Astrocyte of the spinal cord (primary cell): ENCODE measurements at regions not wholly inside any gene's neighbourhood (a gene's known extent, or its start where the extent isn't known, plus 50 kb on each side); places are given as distances from the start of the nearest gene placed in this dataset.

Experiments used
- DNase-seq: peaks from one replicate; pipeline ENCODE4 v3.0.0; 2011; ENCODE audit warnings: low read depth, low spot score
- H3K4me3 ChIP-seq: 2 replicates; pipeline ENCODE4 v1.5.1; 2011; ENCODE audit warnings: low read depth, mild to moderate bottlenecking, low read length, moderate library complexity
- in situ Hi-C: cut with HindIII; loops from 2 replicates; pipeline ENCODE4 v1.10.0; 2017; ENCODE audit warnings: low sequenced_read_pairs
- TF ChIP-seq, protein P1 (sequence below): IDR thresholded peaks from 2 replicates; pipeline ENCODE4 v1.5.1; 2012; ENCODE audit warnings: low read depth, mild to moderate bottlenecking, low read length, inconsistent platforms

DNA sequence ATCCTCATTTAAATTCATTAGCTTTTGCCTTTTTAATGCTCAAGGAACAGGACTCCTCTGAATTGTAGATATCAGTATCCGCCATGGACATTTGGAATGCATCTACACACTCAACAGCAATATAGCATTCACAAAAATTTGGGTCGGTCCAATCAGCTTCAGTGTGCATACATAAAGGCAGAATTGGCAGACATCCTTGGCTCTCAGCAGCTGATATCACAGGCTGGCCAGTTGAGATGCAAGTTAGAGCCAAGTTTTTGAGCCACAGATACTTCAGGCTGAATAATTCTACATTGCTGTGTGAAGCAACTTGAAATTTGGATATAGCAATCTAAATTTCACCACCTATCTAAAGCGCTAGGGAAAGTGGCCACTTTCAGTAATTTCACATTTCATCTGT is 821.1 kb downstream of the PCDH19 start:
- H3K4me3 ChIP-seq: no peak overlapping the region
- in situ Hi-C loops: no loop called here
- no peak for DNase-seq
- TF ChIP-seq, protein P1, sequence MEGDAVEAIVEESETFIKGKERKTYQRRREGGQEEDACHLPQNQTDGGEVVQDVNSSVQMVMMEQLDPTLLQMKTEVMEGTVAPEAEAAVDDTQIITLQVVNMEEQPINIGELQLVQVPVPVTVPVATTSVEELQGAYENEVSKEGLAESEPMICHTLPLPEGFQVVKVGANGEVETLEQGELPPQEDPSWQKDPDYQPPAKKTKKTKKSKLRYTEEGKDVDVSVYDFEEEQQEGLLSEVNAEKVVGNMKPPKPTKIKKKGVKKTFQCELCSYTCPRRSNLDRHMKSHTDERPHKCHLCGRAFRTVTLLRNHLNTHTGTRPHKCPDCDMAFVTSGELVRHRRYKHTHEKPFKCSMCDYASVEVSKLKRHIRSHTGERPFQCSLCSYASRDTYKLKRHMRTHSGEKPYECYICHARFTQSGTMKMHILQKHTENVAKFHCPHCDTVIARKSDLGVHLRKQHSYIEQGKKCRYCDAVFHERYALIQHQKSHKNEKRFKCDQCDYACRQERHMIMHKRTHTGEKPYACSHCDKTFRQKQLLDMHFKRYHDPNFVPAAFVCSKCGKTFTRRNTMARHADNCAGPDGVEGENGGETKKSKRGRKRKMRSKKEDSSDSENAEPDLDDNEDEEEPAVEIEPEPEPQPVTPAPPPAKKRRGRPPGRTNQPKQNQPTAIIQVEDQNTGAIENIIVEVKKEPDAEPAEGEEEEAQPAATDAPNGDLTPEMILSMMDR: no peak

DNA sequence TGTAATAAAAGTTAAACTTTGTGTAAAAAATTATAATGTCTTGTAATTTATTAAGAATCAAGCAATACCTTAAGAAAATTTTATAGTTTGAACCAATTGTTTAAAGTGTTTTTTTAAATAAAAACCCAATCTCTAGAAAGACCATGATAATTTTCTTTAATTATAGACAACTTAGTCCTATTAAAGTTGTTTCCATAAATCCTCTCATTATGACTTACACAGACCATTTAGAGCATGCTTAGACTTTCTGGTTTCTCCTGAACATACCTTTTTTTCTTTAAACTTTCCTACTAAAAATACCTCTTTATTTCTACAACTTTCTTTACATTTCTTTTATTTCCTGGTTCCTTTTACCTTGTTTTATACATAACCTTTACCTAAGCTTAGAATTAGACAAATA is 837.4 kb downstream of the PCDH19 start:
- no peak overlapping the region for H3K4me3 ChIP-seq
- DNase-seq: peak; percentile 1
- in situ Hi-C loops: no loop called here
- TF ChIP-seq, protein P1: no peak

DNA sequence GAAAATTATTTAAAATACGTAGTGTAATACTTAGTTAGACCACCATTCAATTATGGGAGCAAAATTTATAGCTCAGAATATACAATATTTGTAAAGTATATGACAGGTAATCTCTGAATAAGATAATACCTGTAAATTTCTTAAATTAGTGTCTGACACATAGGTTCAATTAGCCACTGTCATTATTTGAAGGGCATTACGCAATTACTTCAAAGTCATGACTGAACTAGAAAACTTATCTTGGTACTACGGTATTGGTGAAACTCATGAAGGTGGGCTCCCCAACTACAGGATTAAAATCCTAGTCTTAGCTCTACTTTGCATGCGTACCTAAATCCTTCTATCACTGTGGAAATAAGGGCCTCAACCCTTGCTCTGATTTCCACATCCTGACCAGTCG is 860.7 kb downstream of the PCDH19 start:
- no peak overlapping the region for H3K4me3 ChIP-seq
- no peak for DNase-seq
- in situ Hi-C loops: no loop called here
- TF ChIP-seq, protein P1: no peak

DNA sequence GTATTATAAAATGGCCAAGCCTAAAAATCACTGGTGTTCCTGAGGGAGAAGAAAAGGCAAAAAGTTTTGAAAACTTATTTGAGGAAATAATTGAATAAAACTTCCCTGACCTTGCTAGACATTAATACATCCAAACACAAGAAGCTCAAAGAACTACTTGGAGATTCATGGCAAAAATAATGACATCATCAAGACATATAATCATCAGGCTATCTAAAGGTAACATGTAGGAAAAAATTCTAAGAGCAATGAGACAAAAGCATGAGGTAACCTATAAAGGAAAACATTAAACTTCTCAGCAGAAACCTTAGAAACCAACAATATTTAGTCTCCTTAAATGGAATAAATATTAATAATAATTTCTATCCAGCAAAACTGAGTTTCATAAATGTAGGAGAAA is 887.6 kb downstream of the PCDH19 start:
- DNase-seq: no peak
- no peak overlapping the region for H3K4me3 ChIP-seq
- in situ Hi-C loops: no loop called here
- TF ChIP-seq, protein P1: no peak

DNA sequence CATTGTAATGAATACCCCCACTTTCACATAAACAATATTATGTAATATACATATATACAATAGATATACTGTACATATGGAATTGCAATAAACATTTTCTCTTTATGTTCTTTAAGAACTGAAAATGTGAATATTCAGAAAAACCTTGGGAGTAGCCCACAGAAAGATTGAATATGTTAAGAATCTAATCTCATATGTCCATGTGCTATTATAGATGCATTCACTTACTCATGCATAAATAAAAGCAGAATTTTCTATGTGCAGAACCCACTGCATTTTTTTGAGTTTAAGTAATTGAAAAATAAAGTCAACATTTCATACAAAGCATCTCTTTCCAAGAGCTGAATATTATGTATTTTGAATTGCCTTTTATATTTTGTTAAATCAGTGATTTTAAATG is 902.3 kb downstream of the PCDH19 start:
- DNase-seq: no peak
- H3K4me3 ChIP-seq: no peak overlapping the region
- TF ChIP-seq, protein P1: no peak
- in situ Hi-C loops: no loop called here

DNA sequence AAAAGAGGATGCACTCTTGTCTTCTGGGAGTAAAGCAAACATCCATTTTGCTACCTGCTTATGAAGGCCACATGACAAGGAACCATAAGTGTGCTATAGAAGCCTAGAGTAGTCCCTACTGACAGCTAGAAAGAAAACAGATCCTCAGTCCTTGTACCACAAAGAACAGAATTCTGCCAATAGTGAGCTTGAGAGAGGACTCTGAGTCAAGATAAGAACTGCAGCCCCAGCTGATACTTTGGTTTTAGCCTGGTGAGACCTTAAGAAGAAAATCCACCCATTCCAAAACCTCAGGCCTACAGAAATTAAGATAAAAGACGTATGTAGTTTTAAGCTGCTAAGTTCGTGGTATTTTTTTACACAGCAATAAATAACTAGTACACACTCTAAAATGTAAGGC is 914.6 kb downstream of the PCDH19 start:
- no peak overlapping the region for H3K4me3 ChIP-seq
- DNase-seq: no peak
- in situ Hi-C loops: no loop called here
- TF ChIP-seq, protein P1: no peak

DNA sequence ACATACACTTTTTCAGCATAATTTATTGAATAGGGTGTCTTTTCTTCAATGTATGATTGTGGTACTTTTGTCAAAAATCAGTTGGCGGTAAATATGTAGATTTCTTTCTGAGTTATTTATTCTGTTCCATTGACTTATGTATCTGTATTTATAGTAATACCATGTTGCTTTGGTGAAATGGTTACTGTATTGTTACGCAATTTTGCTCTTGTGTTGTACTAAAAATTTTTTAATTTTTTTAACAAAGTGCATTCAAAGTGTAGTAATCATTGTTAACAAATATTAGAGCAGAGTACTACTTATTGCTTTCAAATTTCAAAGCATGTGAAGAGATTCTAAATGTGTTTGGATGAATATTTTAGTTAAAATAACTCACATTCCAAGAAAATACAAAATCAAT is 915.4 kb downstream of the PCDH19 start:
- no peak for DNase-seq
- in situ Hi-C loops: no loop called here
- TF ChIP-seq, protein P1: no peak
- H3K4me3 ChIP-seq: no peak overlapping the region
